ENCODE measurements at regions not wholly inside any gene's neighbourhood (a gene's known extent, or its start where the extent isn't known, plus 50 kb on each side); places are given as distances from the start of the nearest gene placed in this dataset.

GRCh38 chr18:64854112-64854511 lies 705.2 kb upstream of the LINC00305 start:
- Mint-ChIP-seq H3K9me3 (peaks cover 13 to 15% of the 10 kb centered on the region in 2 donors), H3K36me3 (no peaks in the 10 kb centered on the region)
- no peak for ATAC-seq

GRCh38 chr18:64852281-64852680 lies 703.4 kb upstream of the LINC00305 start:
- WGBS (ENCODE audit: insufficient coverage), result 92% methylated on average over 5 of the region's 5 CpGs
- H3K4me3 ChIP-seq (ENCODE audit: low read length), result no peak overlapping the region
- no peaks in the 10 kb centered on the region for H3K36me3 ChIP-seq (ENCODE audit: control insufficient read depth, insufficient read depth, low read length)
- intact Hi-C loops (cut with micrococcal nuclease), result no loop called here
- Mint-ChIP-seq H3K27ac (no peak overlapping the region), H3K9me3 (peaks cover 13 to 19% of the 10 kb centered on the region in 2 donors), H3K36me3 (no peaks in the 10 kb centered on the region), H3K4me3 (no peak overlapping the region), H3K27me3 (ENCODE audit: low read depth in 2 of 2) (no peaks in the 10 kb centered on the region), H3K4me1 (no peaks in the 10 kb centered on the region)
- no peaks in the 10 kb centered on the region for H3K4me1 ChIP-seq (ENCODE audit: control insufficient read depth, insufficient read depth, low read length)
- H3K27ac ChIP-seq (ENCODE audit: low read length), result no peak overlapping the region
- H3K9me3 ChIP-seq (ENCODE audit: control insufficient read depth, insufficient read depth, low read length), result no peaks in the 10 kb centered on the region
- no peaks in the 10 kb centered on the region for H3K27me3 ChIP-seq (ENCODE audit: control insufficient read depth, insufficient read depth, low read length)
- TF ChIP-seq CTCF (IDR thresholded peaks at IDR 0.05), result no peak
- ATAC-seq (no peak), DNase-seq (no peak)

More at GRCh38 chr18:64854112-64854511, 705.2 kb upstream of the LINC00305 start:
- Histone ChIP-seq H3K27ac (ENCODE audit: low read length) (no peak overlapping the region), H3K36me3 (ENCODE audit: control insufficient read depth, insufficient read depth, low read length) (no peaks in the 10 kb centered on the region), H3K9me3 (ENCODE audit: control insufficient read depth, insufficient read depth, low read length) (no peaks in the 10 kb centered on the region), H3K4me3 (ENCODE audit: low read length) (no peak overlapping the region), H3K27me3 (ENCODE audit: control insufficient read depth, insufficient read depth, low read length) (no peaks in the 10 kb centered on the region), H3K4me1 (ENCODE audit: control insufficient read depth, insufficient read depth, low read length) (no peaks in the 10 kb centered on the region)
- no peaks in the 10 kb centered on the region for H3K27me3 Mint-ChIP-seq (ENCODE audit: low read depth in 2 of 2)
- no peak overlapping the region for H3K4me3 Mint-ChIP-seq
- no peak for DNase-seq
- H3K4me1 Mint-ChIP-seq, result no peaks in the 10 kb centered on the region
- intact Hi-C loops (cut with micrococcal nuclease), result no loop called here
- no peak for TF ChIP-seq CTCF (IDR thresholded peaks at IDR 0.05)
- no peak overlapping the region for H3K27ac Mint-ChIP-seq
- 100% methylated on average over 1 of the region's 1 CpG for WGBS (ENCODE audit: insufficient coverage)

GRCh38 chr18:64851726-64852125 lies 702.8 kb upstream of the LINC00305 start:
- H3K27me3 ChIP-seq (ENCODE audit: control insufficient read depth, insufficient read depth, low read length), result no peaks in the 10 kb centered on the region
- no peak for TF ChIP-seq CTCF (IDR thresholded peaks at IDR 0.05)
- no peak overlapping the region for H3K27ac ChIP-seq (ENCODE audit: low read length)
- Mint-ChIP-seq H3K27me3 (ENCODE audit: low read depth in 2 of 2) (no peaks in the 10 kb centered on the region), H3K36me3 (no peaks in the 10 kb centered on the region), H3K9me3 (peaks cover 13 to 19% of the 10 kb centered on the region in 2 donors), H3K4me3 (no peak overlapping the region), H3K4me1 (no peaks in the 10 kb centered on the region), H3K27ac (no peak overlapping the region)
- intact Hi-C loops (cut with micrococcal nuclease), result no loop called here
- no peak for DNase-seq
- H3K9me3 ChIP-seq (ENCODE audit: control insufficient read depth, insufficient read depth, low read length), result no peaks in the 10 kb centered on the region
- 85% methylated on average over 6 of the region's 6 CpGs for WGBS (ENCODE audit: insufficient coverage)
- no peak for ATAC-seq
- no peaks in the 10 kb centered on the region for H3K36me3 ChIP-seq (ENCODE audit: control insufficient read depth, insufficient read depth, low read length)
- no peaks in the 10 kb centered on the region for H3K4me1 ChIP-seq (ENCODE audit: control insufficient read depth, insufficient read depth, low read length)
- no peak overlapping the region for H3K4me3 ChIP-seq (ENCODE audit: low read length)

GRCh38 chr18:64850791-64851190 lies 701.9 kb upstream of the LINC00305 start:
- H3K4me1 Mint-ChIP-seq, result no peaks in the 10 kb centered on the region
- no peak overlapping the region for H3K27ac Mint-ChIP-seq
- H3K36me3 ChIP-seq (ENCODE audit: control insufficient read depth, insufficient read depth, low read length), result no peaks in the 10 kb centered on the region
- H3K36me3 Mint-ChIP-seq, result no peaks in the 10 kb centered on the region
- TF ChIP-seq CTCF (IDR thresholded peaks at IDR 0.05), result no peak
- intact Hi-C loops (cut with micrococcal nuclease), result no loop called here
- H3K4me1 ChIP-seq (ENCODE audit: control insufficient read depth, insufficient read depth, low read length), result no peaks in the 10 kb centered on the region
- peaks cover 13 to 19% of the 10 kb centered on the region in 2 donors for H3K9me3 Mint-ChIP-seq
- H3K27ac ChIP-seq (ENCODE audit: low read length), result no peak overlapping the region
- no peak for ATAC-seq
- no peaks in the 10 kb centered on the region for H3K9me3 ChIP-seq (ENCODE audit: control insufficient read depth, insufficient read depth, low read length)
- H3K4me3 Mint-ChIP-seq, result no peak overlapping the region
- no peaks in the 10 kb centered on the region for H3K27me3 Mint-ChIP-seq (ENCODE audit: low read depth in 2 of 2)
- no peak for DNase-seq
- WGBS (ENCODE audit: insufficient coverage), result 80% methylated on average over 1 of the region's 1 CpG
- H3K4me3 ChIP-seq (ENCODE audit: low read length), result no peak overlapping the region
- no peaks in the 10 kb centered on the region for H3K27me3 ChIP-seq (ENCODE audit: control insufficient read depth, insufficient read depth, low read length)

All from natural killer cell (primary cell).